ENCODE measurements at regions not wholly inside any gene's neighbourhood (a gene's known extent, or its start where the extent isn't known, plus 50 kb on each side); places are given as distances from the start of the nearest gene placed in this dataset.
"Not testable (repeated sequence)": the region's sequence is repeated elsewhere in the genome, so short reads cannot be mapped to it uniquely, and the experiment has no call there.

GRCh38 chr7:9726811-9727210 lies 1246.9 kb upstream of the PHF14 start:
- H2BK12ac ChIP-seq (ENCODE audit: insufficient read length, low read depth, low read length); H3K23me2 ChIP-seq (ENCODE audit: insufficient read length, low read depth, low read length, poor library complexity, severe bottlenecking); H3K36me3 Mint-ChIP-seq (ENCODE audit: insufficient read depth in 1 of 3, low read depth in 3 of 3): not testable (repeated sequence)

GRCh38 chr7:9727467-9727869 lies 1246.2 kb upstream of the PHF14 start:
- not testable (repeated sequence) for H2BK5ac ChIP-seq (ENCODE audit: insufficient read length, low read length); H3K27ac Mint-ChIP-seq; H3K27me3 ChIP-seq (ENCODE audit: insufficient read depth, low read length); H3K79me1 ChIP-seq (ENCODE audit: insufficient read depth, low read depth, low read length, poor library complexity, severe bottlenecking); H2BK15ac ChIP-seq (ENCODE audit: low read depth, low read length); H3K4ac ChIP-seq (ENCODE audit: low read depth, low read length); H3K9me3 ChIP-seq (ENCODE audit: control insufficient read depth, low read depth, low read length); H4K20me1 ChIP-seq (ENCODE audit: control insufficient read depth, insufficient read depth, insufficient read length); H3K27me3 Mint-ChIP-seq (ENCODE audit: low read depth); H3K9me3 Mint-ChIP-seq; H4K91ac ChIP-seq (ENCODE audit: insufficient read length, low read depth, low read length); H3K36me3 Mint-ChIP-seq (ENCODE audit: insufficient read depth in 1 of 3, low read depth in 3 of 3); H3K9ac ChIP-seq (ENCODE audit: extremely low read depth, insufficient read length, low read length); H3K23ac ChIP-seq (ENCODE audit: insufficient read length, low read depth, low read length); H2BK120ac ChIP-seq (ENCODE audit: low read depth, low read length, poor library complexity, severe bottlenecking); H3K4me1 ChIP-seq (ENCODE audit: insufficient read depth, low read length); H3T11ph ChIP-seq (ENCODE audit: low read length); DNase-seq; H3K4me3 Mint-ChIP-seq; H3K14ac ChIP-seq (ENCODE audit: insufficient read depth, low read length); H3K79me2 ChIP-seq (ENCODE audit: insufficient read depth, low read length); H4K5ac ChIP-seq (ENCODE audit: insufficient read length, low read depth, low read length); H3K56ac ChIP-seq (ENCODE audit: insufficient read length, low read depth, low read length); H4K8ac ChIP-seq (replicated peaks; ENCODE audit: insufficient read length, low read depth, low read length); H2AK5ac ChIP-seq (ENCODE audit: insufficient read length, low read length); H3K23me2 ChIP-seq (ENCODE audit: insufficient read length, low read depth, low read length, poor library complexity, severe bottlenecking); H2BK12ac ChIP-seq (ENCODE audit: insufficient read length, low read depth, low read length); H3K4me1 Mint-ChIP-seq; H3K27ac ChIP-seq (ENCODE audit: insufficient read length, low read depth, low read length); H3K4me2 ChIP-seq (ENCODE audit: insufficient read depth, insufficient read length, low read length); H3K18ac ChIP-seq (ENCODE audit: insufficient read length, low read depth, low read length); H2BK20ac ChIP-seq (ENCODE audit: low read depth, low read length, poor library complexity, severe bottlenecking); H2AFZ ChIP-seq (ENCODE audit: low read length)
- no CpG with 5 or more reads among the region's 13 CpGs for WGBS (ENCODE audit: extremely low coverage, insufficient read length, low lambda C conversion rate)

More at GRCh38 chr7:9726811-9727210, 1246.9 kb upstream of the PHF14 start:
- H3K14ac ChIP-seq (ENCODE audit: insufficient read depth, low read length); H3K4ac ChIP-seq (ENCODE audit: low read depth, low read length); H3K9ac ChIP-seq (ENCODE audit: extremely low read depth, insufficient read length, low read length); H3T11ph ChIP-seq (ENCODE audit: low read length); H4K20me1 ChIP-seq (ENCODE audit: control insufficient read depth, insufficient read depth, insufficient read length); H2BK15ac ChIP-seq (ENCODE audit: low read depth, low read length); H2AK5ac ChIP-seq (ENCODE audit: insufficient read length, low read length); H3K79me1 ChIP-seq (ENCODE audit: insufficient read depth, low read depth, low read length, poor library complexity, severe bottlenecking); H4K91ac ChIP-seq (ENCODE audit: insufficient read length, low read depth, low read length); H3K27me3 Mint-ChIP-seq (ENCODE audit: low read depth); H3K56ac ChIP-seq (ENCODE audit: insufficient read length, low read depth, low read length); H3K23ac ChIP-seq (ENCODE audit: insufficient read length, low read depth, low read length); H3K27me3 ChIP-seq (ENCODE audit: insufficient read depth, low read length); H3K18ac ChIP-seq (ENCODE audit: insufficient read length, low read depth, low read length); H3K27ac ChIP-seq (ENCODE audit: insufficient read length, low read depth, low read length); H3K4me1 ChIP-seq (ENCODE audit: insufficient read depth, low read length); DNase-seq; H3K27ac Mint-ChIP-seq; H2BK5ac ChIP-seq (ENCODE audit: insufficient read length, low read length); H4K5ac ChIP-seq (ENCODE audit: insufficient read length, low read depth, low read length); H3K9me3 Mint-ChIP-seq; H2BK20ac ChIP-seq (ENCODE audit: low read depth, low read length, poor library complexity, severe bottlenecking); H4K8ac ChIP-seq (replicated peaks; ENCODE audit: insufficient read length, low read depth, low read length); H2BK120ac ChIP-seq (ENCODE audit: low read depth, low read length, poor library complexity, severe bottlenecking); H3K79me2 ChIP-seq (ENCODE audit: insufficient read depth, low read length); H3K9me3 ChIP-seq (ENCODE audit: control insufficient read depth, low read depth, low read length); H3K4me3 Mint-ChIP-seq; H3K4me1 Mint-ChIP-seq; H3K4me2 ChIP-seq (ENCODE audit: insufficient read depth, insufficient read length, low read length); H2AFZ ChIP-seq (ENCODE audit: low read length): not testable (repeated sequence)
- WGBS (ENCODE audit: extremely low coverage, insufficient read length, low lambda C conversion rate): no CpG with 5 or more reads among the region's 22 CpGs

Measured in H9 (cell line).